Naive thymus-derived CD4-positive, alpha-beta T cell (primary cell): ENCODE measurements at regions not wholly inside any gene's neighbourhood (a gene's known extent, or its start where the extent isn't known, plus 50 kb on each side); places are given as distances from the start of the nearest gene placed in this dataset.
"Not testable (repeated sequence)": the region's sequence is repeated elsewhere in the genome, so short reads cannot be mapped to it uniquely, and the experiment has no call there.

ENCODE experiments used
- ATAC-seq: fragments of 150-1000 bp; cut with Tn5 transposase; 2 replicates; pipeline ENCODE4 v1.10.0; 2021; ENCODE audit warnings: mild to moderate bottlenecking, moderate library complexity
- CTCF ChIA-PET: fragments of 350-600 bp; sonication (Branson Sonifier 250); formaldehyde crosslinking; loops from one replicate; lab custom pipeline; 2021; ENCODE audit warnings: antibody characterized with exemption; lab: Charles Lee
- POLR2A ChIA-PET: fragments of 350-600 bp; sonication (Branson Sonifier 250); formaldehyde crosslinking; loops from one replicate; lab custom pipeline; 2021; ENCODE audit warnings: antibody characterized with exemption, inconsistent platforms; lab: Charles Lee
- DNase-seq, 9 donors: peaks; one replicate each; pipeline versions ENCODE4 v3.0.0 to v3.0.0-alpha.2; 2020 to 2022; ENCODE audit warnings: mixed read lengths in 1 of 9
- H3K27ac ChIP-seq: one replicate; pipeline ENCODE4 v1.7.0; 2013; ENCODE audit warnings: mild to moderate bottlenecking, low read depth, low read length, moderate library complexity
- H3K27me3 ChIP-seq, 2 donors: one replicate each; pipeline ENCODE4 v1.7.0; 2013; ENCODE audit warnings: low read length in 2 of 2, mild to moderate bottlenecking in 2 of 2, moderate library complexity in 2 of 2; ENCODE audit not compliant: control insufficient read depth in 2 of 2, insufficient read depth in 2 of 2
- H3K36me3 ChIP-seq, 3 experiments: 1 replicate in 2 of 3; 2 replicates in 1 of 3; pipeline ENCODE4 v1.7.0; 2013; ENCODE audit warnings: low read length in 3 of 3, mild to moderate bottlenecking in 3 of 3, moderate library complexity in 1 of 3; ENCODE audit not compliant: insufficient read depth in 3 of 3, control insufficient read depth in 2 of 3
- H3K4me1 ChIP-seq, 2 donors: one replicate each; pipeline ENCODE4 v1.7.0; 2013; ENCODE audit warnings: low read length in 2 of 2, mild to moderate bottlenecking in 2 of 2, moderate library complexity in 1 of 2; ENCODE audit not compliant: control insufficient read depth in 2 of 2, insufficient read depth in 2 of 2
- H3K4me3 ChIP-seq: 2 replicates; pipeline ENCODE4 v1.7.0; 2013; ENCODE audit warnings: mild to moderate bottlenecking, low read length
- H3K9me3 ChIP-seq, 3 experiments: 1 replicate in 2 of 3; 2 replicates in 1 of 3; pipeline ENCODE4 v1.7.0; 2013; ENCODE audit warnings: low read length in 3 of 3; ENCODE audit not compliant: control insufficient read depth in 2 of 3
- H3K27ac Mint-ChIP-seq, 9 donors: one replicate each; pipeline ENCODE4 v1.8.0; 2020 to 2022; ENCODE audit warnings: mixed read lengths in 9 of 9, mild to moderate bottlenecking in 8 of 9, moderate library complexity in 5 of 9, inconsistent platforms in 2 of 9
- H3K27me3 Mint-ChIP-seq, 5 donors: one replicate each; pipeline ENCODE4 v1.8.0; 2021 to 2022; ENCODE audit warnings: mixed read lengths in 5 of 5, mild to moderate bottlenecking in 1 of 5
- H3K36me3 Mint-ChIP-seq, 5 donors: one replicate each; pipeline ENCODE4 v1.8.0; 2020 to 2022; ENCODE audit warnings: mixed read lengths in 5 of 5, mild to moderate bottlenecking in 3 of 5, inconsistent platforms in 1 of 5
- H3K4me1 Mint-ChIP-seq, 7 donors: one replicate each; pipeline ENCODE4 v1.8.0; 2020 to 2022; ENCODE audit warnings: mixed read lengths in 7 of 7, mild to moderate bottlenecking in 3 of 7, inconsistent platforms in 1 of 7
- H3K4me3 Mint-ChIP-seq, 10 donors: one replicate each; pipeline ENCODE4 v1.8.0; 2020 to 2022; ENCODE audit warnings: mild to moderate bottlenecking in 10 of 10, mixed read lengths in 10 of 10, moderate library complexity in 6 of 10, inconsistent platforms in 2 of 10
- H3K9me3 Mint-ChIP-seq, 11 donors: one replicate each; pipeline ENCODE4 v1.8.0; 2020 to 2022; ENCODE audit warnings: mixed read lengths in 11 of 11, mild to moderate bottlenecking in 4 of 11, inconsistent platforms in 1 of 11, moderate library complexity in 1 of 11
- intact Hi-C, 2 donors: fragments of 100-400 bp; cut with micrococcal nuclease; formaldehyde crosslinking; loops; one replicate each; pipeline ENCODE4 v1.15.1; 2023

- CTCF ChIA-PET: not testable (repeated sequence)
Observed at GRCh38 chr20:7803411-7804151, 136.7 kb downstream of the HAO1 start.

GRCh38 chr20:7806831-7807230 lies 133.4 kb downstream of the HAO1 start:
- ATAC-seq (no peak), DNase-seq (no peak)
- H3K36me3 Mint-ChIP-seq: no peaks in the 10 kb centered on the region
- no peaks in the 10 kb centered on the region for H3K36me3 ChIP-seq
- H3K27ac ChIP-seq: no peak overlapping the region
- peaks cover 0 to 4% (median 0%) of the 10 kb centered on the region in 3 experiments for H3K9me3 ChIP-seq
- H3K4me1 ChIP-seq: no peaks in the 10 kb centered on the region
- no peak overlapping the region for H3K27ac Mint-ChIP-seq
- peaks cover 5 to 52% (median 19%) of the 10 kb centered on the region in 11 donors for H3K9me3 Mint-ChIP-seq
- POLR2A ChIA-PET: no interaction called here
- H3K4me3 Mint-ChIP-seq: no peak overlapping the region
- CTCF ChIA-PET: no interaction called here
- H3K27me3 ChIP-seq: no peaks in the 10 kb centered on the region
- peaks cover 0 to 6% (median under 1%) of the 10 kb centered on the region in 5 donors for H3K27me3 Mint-ChIP-seq
- H3K4me3 ChIP-seq: no peak overlapping the region
- intact Hi-C loops: no loop called here
- no peaks in the 10 kb centered on the region for H3K4me1 Mint-ChIP-seq

More at GRCh38 chr20:7803411-7804151, 136.7 kb downstream of the HAO1 start:
- DNase-seq, H3K4me3 ChIP-seq, H3K27me3 Mint-ChIP-seq, H3K4me3 Mint-ChIP-seq, H3K36me3 ChIP-seq, H3K9me3 ChIP-seq, intact Hi-C loops, H3K27ac Mint-ChIP-seq, ATAC-seq, H3K27ac ChIP-seq, H3K27me3 ChIP-seq, H3K4me1 Mint-ChIP-seq, H3K4me1 ChIP-seq, H3K36me3 Mint-ChIP-seq, POLR2A ChIA-PET: not testable (repeated sequence)
- peaks cover 0 to 33% (median 9%) of the 10 kb centered on the region in 11 donors for H3K9me3 Mint-ChIP-seq

- Histone ChIP-seq H3K27me3 (no peaks in the 10 kb centered on the region), H3K4me3 (no peak overlapping the region), H3K36me3 (no peaks in the 10 kb centered on the region), H3K27ac (no peak overlapping the region), H3K9me3 (no peaks in the 10 kb centered on the region), H3K4me1 (no peaks in the 10 kb centered on the region)
- ChIA-PET POLR2A (no interaction called here), CTCF (no interaction called here)
- intact Hi-C loops: no loop called here
- Mint-ChIP-seq H3K4me1 (no peaks in the 10 kb centered on the region), H3K4me3 (no peak overlapping the region), H3K36me3 (no peaks in the 10 kb centered on the region), H3K9me3 (peaks cover 0 to 9% (median 2%) of the 10 kb centered on the region in 11 donors), H3K27me3 (peaks cover 0 to 2% (median 0%) of the 10 kb centered on the region in 5 donors), H3K27ac (no peak overlapping the region)
- ATAC-seq (no peak), DNase-seq (no peak)
Observed at GRCh38 chr20:7817286-7817685, 123.0 kb downstream of the HAO1 start.

GRCh38 chr20:7818477-7818876 lies 121.8 kb downstream of the HAO1 start:
- ChIA-PET CTCF (no interaction called here), POLR2A (no interaction called here)
- ATAC-seq (no peak), DNase-seq (no peak)
- Mint-ChIP-seq H3K27ac (no peak overlapping the region), H3K4me1 (no peaks in the 10 kb centered on the region), H3K9me3 (peaks cover 0 to 16% (median 2%) of the 10 kb centered on the region in 11 donors), H3K36me3 (no peaks in the 10 kb centered on the region), H3K27me3 (peaks cover 0 to 2% (median 0%) of the 10 kb centered on the region in 5 donors), H3K4me3 (no peak overlapping the region)
- Histone ChIP-seq H3K36me3 (no peaks in the 10 kb centered on the region), H3K27me3 (no peaks in the 10 kb centered on the region), H3K4me1 (no peaks in the 10 kb centered on the region), H3K27ac (no peak overlapping the region), H3K9me3 (no peaks in the 10 kb centered on the region), H3K4me3 (no peak overlapping the region)
- intact Hi-C loops: no loop called here

GRCh38 chr20:7820897-7821296 lies 119.4 kb downstream of the HAO1 start:
- no peak for DNase-seq
- POLR2A ChIA-PET: no interaction called here
- H3K27me3 Mint-ChIP-seq: peaks cover 0 to 2% (median 0%) of the 10 kb centered on the region in 5 donors
- H3K36me3 Mint-ChIP-seq: no peaks in the 10 kb centered on the region
- Histone ChIP-seq H3K9me3 (no peaks in the 10 kb centered on the region), H3K36me3 (no peaks in the 10 kb centered on the region), H3K4me3 (no peak overlapping the region), H3K27me3 (no peaks in the 10 kb centered on the region), H3K4me1 (no peaks in the 10 kb centered on the region), H3K27ac (no peak overlapping the region)
- no peak overlapping the region for H3K4me3 Mint-ChIP-seq
- ATAC-seq: no peak
- no peak overlapping the region for H3K27ac Mint-ChIP-seq
- H3K9me3 Mint-ChIP-seq: peaks cover 0 to 19% (median 2%) of the 10 kb centered on the region in 11 donors
- intact Hi-C loops: no loop called here
- no peaks in the 10 kb centered on the region for H3K4me1 Mint-ChIP-seq
- CTCF ChIA-PET: interaction anchor here (0.6 kb wide), 1 partner anchor 54 kb away, joined by 4 read pairs; no protein-coding TSS in a partner anchor

GRCh38 chr20:7822772-7823171 lies 117.5 kb downstream of the HAO1 start:
- H3K9me3 ChIP-seq: no peaks in the 10 kb centered on the region

GRCh38 chr20:7828437-7828836 lies 111.8 kb downstream of the HAO1 start:
- H3K36me3 ChIP-seq: no peaks in the 10 kb centered on the region
- Mint-ChIP-seq H3K4me3 (no peak overlapping the region), H3K4me1 (no peaks in the 10 kb centered on the region), H3K36me3 (no peaks in the 10 kb centered on the region), H3K9me3 (peaks cover 0 to 12% (median 0%) of the 10 kb centered on the region in 11 donors), H3K27me3 (no peaks in the 10 kb centered on the region), H3K27ac (no peak overlapping the region)
- H3K9me3 ChIP-seq: no peaks in the 10 kb centered on the region
- DNase-seq (no peak), ATAC-seq (no peak)
- intact Hi-C loops: no loop called here
- ChIA-PET CTCF (no interaction called here), POLR2A (no interaction called here)
- no peak overlapping the region for H3K4me3 ChIP-seq
- H3K4me1 ChIP-seq: no peaks in the 10 kb centered on the region
- H3K27me3 ChIP-seq: no peaks in the 10 kb centered on the region
- H3K27ac ChIP-seq: no peak overlapping the region

More at GRCh38 chr20:7822772-7823171, 117.5 kb downstream of the HAO1 start:
- H3K27me3 ChIP-seq: no peaks in the 10 kb centered on the region
- no peak overlapping the region for H3K4me3 ChIP-seq
- no peak for ATAC-seq
- ChIA-PET POLR2A (no interaction called here), CTCF (no interaction called here)
- H3K27me3 Mint-ChIP-seq: peaks cover 0 to 2% (median 0%) of the 10 kb centered on the region in 5 donors
- no peak overlapping the region for H3K27ac Mint-ChIP-seq
- peaks cover 0 to 19% (median 2%) of the 10 kb centered on the region in 11 donors for H3K9me3 Mint-ChIP-seq
- no peak overlapping the region for H3K4me3 Mint-ChIP-seq
- no peak overlapping the region for H3K27ac ChIP-seq
- H3K36me3 ChIP-seq: no peaks in the 10 kb centered on the region
- H3K36me3 Mint-ChIP-seq: no peaks in the 10 kb centered on the region
- intact Hi-C loops: no loop called here
- no peaks in the 10 kb centered on the region for H3K4me1 Mint-ChIP-seq
- DNase-seq: no peak
- no peaks in the 10 kb centered on the region for H3K4me1 ChIP-seq
